NB4 (cell line): ENCODE measurements at regions not wholly inside any gene's neighbourhood (a gene's known extent, or its start where the extent isn't known, plus 50 kb on each side); places are given as distances from the start of the nearest gene placed in this dataset.
"Not testable (repeated sequence)": the region's sequence is repeated elsewhere in the genome, so short reads cannot be mapped to it uniquely, and the experiment has no call there.

ENCODE experiments used
- DNase-seq: peaks from one replicate; pipeline ENCODE4 v3.0.0; 2010; ENCODE audit warnings: low read depth
- H3K4me3 ChIP-seq: one replicate; pipeline ENCODE4 v1.5.1; 2011; ENCODE audit warnings: mild to moderate bottlenecking, low read depth, low read length, moderate library complexity
- MYC ChIP-seq: IDR thresholded peaks from 2 replicates; pipeline ENCODE4 v1.6.1; 2011; ENCODE audit warnings: low read depth, low read length
- POLR2A ChIP-seq: IDR thresholded peaks from 2 replicates; pipeline ENCODE4 v1.6.1; 2011; ENCODE audit warnings: mild to moderate bottlenecking; ENCODE audit not compliant: insufficient read length; ENCODE audit errors: extremely low read depth
- TF ChIP-seq, protein P1 (sequence below): IDR thresholded peaks from one replicate; pipeline ENCODE4 v1.5.1; 2012; ENCODE audit warnings: low read depth, low read length
- TF ChIP-seq, protein P2 (sequence below): IDR thresholded peaks from 2 replicates; pipeline ENCODE4 v1.6.1; 2011; ENCODE audit warnings: low read depth, low read length

DNA sequence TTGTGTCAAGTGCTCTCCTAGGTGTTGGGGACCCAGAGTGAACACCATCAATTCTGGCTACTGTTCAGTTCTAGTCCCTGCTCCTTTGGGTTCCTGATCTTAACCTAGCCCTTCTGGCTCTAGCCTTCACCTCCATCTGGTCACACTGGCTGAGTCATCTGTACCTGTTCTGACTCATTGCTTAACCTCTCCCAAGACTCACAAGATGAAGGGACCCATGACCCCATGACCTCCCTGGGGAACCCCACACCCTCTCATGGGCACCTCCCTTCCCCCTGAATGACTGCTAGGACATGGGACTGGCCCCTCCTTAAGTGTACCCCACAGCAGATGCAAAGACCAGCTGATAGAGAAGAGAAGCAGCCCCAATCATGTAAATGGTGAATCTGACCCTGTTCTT lies 345.8 kb upstream of the CDH5 start:
- DNase-seq: no peak
- no peak overlapping the region for H3K4me3 ChIP-seq
- TF ChIP-seq POLR2A: no peak
- TF ChIP-seq, protein P1, sequence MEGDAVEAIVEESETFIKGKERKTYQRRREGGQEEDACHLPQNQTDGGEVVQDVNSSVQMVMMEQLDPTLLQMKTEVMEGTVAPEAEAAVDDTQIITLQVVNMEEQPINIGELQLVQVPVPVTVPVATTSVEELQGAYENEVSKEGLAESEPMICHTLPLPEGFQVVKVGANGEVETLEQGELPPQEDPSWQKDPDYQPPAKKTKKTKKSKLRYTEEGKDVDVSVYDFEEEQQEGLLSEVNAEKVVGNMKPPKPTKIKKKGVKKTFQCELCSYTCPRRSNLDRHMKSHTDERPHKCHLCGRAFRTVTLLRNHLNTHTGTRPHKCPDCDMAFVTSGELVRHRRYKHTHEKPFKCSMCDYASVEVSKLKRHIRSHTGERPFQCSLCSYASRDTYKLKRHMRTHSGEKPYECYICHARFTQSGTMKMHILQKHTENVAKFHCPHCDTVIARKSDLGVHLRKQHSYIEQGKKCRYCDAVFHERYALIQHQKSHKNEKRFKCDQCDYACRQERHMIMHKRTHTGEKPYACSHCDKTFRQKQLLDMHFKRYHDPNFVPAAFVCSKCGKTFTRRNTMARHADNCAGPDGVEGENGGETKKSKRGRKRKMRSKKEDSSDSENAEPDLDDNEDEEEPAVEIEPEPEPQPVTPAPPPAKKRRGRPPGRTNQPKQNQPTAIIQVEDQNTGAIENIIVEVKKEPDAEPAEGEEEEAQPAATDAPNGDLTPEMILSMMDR: no peak

DNA sequence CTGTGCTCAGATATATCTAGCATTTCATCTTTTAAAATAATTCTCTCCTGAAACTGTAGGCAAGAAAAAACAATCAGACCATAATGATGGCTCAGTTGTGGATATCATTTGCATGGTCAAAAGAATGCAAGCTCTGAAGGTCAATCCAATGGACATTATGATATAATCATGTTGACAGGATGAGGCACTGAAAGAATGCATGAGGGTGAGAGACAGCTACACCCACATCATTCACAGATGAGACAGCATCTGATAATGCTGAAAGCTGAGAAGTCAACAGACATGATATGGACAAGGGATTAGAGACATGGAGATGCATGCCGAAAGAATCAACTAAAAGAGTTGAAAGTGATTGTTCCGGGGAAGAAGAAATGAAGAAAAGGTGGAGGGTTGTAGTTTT lies 346.4 kb upstream of the CDH5 start:
- H3K4me3 ChIP-seq: no peak overlapping the region
- no peak for DNase-seq
- TF ChIP-seq, protein P2, sequence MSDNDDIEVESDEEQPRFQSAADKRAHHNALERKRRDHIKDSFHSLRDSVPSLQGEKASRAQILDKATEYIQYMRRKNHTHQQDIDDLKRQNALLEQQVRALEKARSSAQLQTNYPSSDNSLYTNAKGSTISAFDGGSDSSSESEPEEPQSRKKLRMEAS: no peak
- TF ChIP-seq POLR2A (no peak), MYC (no peak)
- TF ChIP-seq, protein P1: no peak

DNA sequence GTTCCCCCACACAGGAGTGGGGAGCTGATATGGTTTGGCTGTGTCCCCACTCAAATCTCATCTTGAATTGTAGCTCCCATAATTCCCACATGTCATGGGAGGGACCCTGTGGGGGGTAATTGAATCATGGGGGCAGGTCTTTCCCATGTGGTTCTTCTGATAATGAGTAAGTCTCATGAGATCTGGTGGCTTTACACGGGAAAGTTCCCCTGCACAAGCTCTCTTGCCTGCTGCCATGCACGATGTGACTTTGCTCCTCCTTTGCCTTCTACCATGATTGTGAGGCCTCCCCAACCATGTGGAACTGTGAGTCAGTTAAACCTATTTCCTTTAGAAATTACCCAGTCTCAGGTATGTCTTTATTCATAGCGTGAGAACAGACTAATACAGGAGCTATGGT lies 347.0 kb upstream of the CDH5 start:
- not testable (repeated sequence) for H3K4me3 ChIP-seq, DNase-seq

DNA sequence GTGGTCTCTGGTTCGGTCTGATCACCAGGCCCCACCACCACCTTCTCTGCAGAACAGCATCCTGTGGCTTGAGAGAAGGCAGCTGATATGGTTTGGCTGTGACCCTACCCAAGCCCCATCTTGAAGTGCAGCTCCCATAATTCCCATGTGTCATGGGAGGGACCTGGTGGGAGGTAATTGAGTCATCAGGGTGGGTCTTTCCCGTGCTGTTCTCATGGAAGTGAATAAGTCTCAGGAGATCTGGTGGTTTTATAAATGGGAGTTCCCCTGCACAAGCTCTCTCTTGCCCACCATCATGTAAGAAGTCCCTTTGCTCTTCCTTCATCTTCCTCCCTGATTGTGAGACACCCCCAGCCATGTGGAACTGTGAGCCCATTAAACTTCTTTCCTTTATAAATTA lies 352.3 kb upstream of the CDH5 start:
- TF ChIP-seq, protein P2: no peak
- TF ChIP-seq, protein P1: no peak
- TF ChIP-seq MYC (no peak), POLR2A (no peak)
- DNase-seq: no peak
- H3K4me3 ChIP-seq: no peak overlapping the region

DNA sequence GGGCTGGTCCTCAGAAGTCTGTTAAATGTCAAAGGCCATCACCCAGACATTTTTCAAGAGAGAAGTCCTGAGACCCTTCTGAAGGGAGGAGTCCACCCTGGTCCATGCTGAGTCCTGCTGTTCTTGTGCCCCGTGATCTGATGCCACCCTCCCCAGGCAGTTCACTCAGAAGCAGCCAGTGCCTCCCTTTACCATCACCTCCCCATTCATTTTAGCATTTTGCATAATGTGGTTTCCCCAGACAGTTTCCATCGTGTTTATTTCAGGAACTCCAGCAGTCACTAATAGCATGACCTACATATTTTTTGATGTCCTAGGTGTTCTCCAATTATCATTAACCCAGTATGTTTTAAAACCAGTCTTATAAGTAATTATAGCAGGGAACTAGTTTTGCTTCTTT lies 353.0 kb upstream of the CDH5 start:
- DNase-seq: no peak
- H3K4me3 ChIP-seq: no peak overlapping the region
- TF ChIP-seq, protein P2: no peak
- TF ChIP-seq POLR2A (no peak), MYC (no peak)
- TF ChIP-seq, protein P1: no peak

DNA sequence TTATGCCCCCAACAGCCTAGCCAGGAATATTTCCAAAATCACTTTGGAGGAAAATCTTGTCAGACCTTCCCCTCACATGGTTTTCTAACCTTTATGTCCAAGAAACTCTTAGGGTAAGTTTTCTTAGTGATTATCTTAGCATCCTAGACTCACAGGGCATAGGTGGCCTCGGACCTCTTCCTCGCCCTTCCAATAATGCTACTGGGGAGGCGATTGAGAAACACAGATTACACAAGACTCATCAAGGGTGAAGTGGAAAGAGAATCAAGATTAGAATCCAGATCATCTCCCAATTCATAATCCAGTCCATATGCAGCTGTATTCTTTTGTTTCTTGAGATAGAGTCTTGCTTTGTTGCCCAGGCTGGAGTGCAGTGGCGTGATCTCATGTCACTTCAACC lies 358.4 kb upstream of the CDH5 start:
- no peak for TF ChIP-seq POLR2A
- DNase-seq: no peak
- no peak overlapping the region for H3K4me3 ChIP-seq

DNA sequence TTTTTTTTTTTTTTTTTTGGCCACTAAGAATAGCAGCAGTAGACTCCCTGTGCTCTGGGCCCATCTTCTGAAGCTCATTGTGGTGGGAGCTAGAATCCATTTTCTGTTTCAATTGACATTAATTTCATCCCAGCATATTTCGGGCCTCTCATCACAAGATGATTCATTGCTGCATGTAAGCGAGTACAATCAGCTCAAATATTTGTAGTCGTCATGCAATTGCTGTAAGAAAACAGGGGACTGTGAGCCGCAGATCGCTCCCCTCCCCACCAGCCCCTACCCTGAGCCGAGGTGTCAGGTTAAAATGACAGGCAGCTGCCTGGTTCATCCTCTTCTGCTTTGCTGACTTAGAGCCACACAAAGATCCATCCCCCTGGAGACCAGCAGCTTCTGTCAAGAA lies 358.8 kb upstream of the CDH5 start:
- TF ChIP-seq POLR2A (no peak), MYC (no peak)
- TF ChIP-seq, protein P2: no peak
- TF ChIP-seq, protein P1: no peak
- DNase-seq: no peak
- H3K4me3 ChIP-seq: no peak overlapping the region
